NCI-H2107 treated with DMSO at 0.1 percent for 48 hours (cell line): ENCODE measurements at regions not wholly inside any gene's neighbourhood (a gene's known extent, or its start where the extent isn't known, plus 50 kb on each side); places are given as distances from the start of the nearest gene placed in this dataset.

Experiments
- DNase-seq: peaks from one replicate; lab custom pipeline; 2025; ENCODE audit not compliant: unreplicated experiment; lab: John Stamatoyannopoulos, UW

GRCh38 chr1:232891656-232892317 lies 58.6 kb upstream of the NTPCR start:
- DNase-seq: no peak

- no peak for DNase-seq
Measured at GRCh38 chr1:232893481-232894313, 56.7 kb upstream of the NTPCR start.

- no peak for DNase-seq
Measured at GRCh38 chr1:232894436-232894835, 56.0 kb upstream of the NTPCR start.

- DNase-seq: no peak
Measured at GRCh38 chr1:232897949-232898465, 52.4 kb upstream of the NTPCR start.

GRCh38 chr1:232899268-232899667 lies 51.1 kb upstream of the NTPCR start:
- no peak for DNase-seq

DNA sequence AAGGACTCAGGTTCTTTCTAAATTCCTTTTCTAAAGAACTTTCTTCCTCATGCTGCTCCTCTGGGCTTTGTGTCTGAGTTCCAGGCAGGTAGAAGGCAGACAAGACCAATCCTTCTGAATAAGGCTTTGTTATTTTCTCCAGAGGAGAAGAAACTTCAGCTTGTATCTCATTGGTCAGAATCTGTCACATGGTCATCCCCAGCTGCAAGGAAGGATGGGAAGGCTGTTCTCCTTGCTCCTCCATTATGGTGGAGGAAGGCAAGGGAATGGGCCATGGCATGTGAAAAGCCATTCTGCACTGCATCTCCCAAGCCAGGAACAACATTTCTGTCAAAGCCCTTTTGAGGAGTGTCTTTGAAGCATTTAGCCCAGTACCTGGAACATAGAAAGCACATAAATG lies 50.6 kb upstream of the NTPCR start:
- DNase-seq: no peak
